ENCODE measurements at regions not wholly inside any gene's neighbourhood (a gene's known extent, or its start where the extent isn't known, plus 50 kb on each side); places are given as distances from the start of the nearest gene placed in this dataset.

DNA sequence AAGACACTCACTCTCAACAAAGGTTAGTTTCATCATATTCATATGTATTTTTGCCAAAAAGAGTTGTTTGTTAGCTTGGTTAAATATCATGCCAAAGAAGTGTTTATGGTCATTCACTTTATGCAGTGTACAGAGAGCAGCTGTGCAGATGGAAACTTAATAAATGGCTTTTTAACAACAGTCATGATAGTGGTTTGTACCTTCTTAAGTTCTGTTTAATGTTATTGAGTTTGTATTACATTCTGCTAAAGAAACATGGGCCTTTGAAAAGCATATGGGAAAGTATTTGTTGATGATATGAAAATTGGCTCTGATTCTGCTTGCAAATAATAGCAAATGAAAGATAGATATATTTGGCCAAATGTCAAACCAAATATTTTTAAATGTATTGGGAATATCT, 607.3 kb downstream of the NCAM2 start:
- no peak for DNase-seq

DNA sequence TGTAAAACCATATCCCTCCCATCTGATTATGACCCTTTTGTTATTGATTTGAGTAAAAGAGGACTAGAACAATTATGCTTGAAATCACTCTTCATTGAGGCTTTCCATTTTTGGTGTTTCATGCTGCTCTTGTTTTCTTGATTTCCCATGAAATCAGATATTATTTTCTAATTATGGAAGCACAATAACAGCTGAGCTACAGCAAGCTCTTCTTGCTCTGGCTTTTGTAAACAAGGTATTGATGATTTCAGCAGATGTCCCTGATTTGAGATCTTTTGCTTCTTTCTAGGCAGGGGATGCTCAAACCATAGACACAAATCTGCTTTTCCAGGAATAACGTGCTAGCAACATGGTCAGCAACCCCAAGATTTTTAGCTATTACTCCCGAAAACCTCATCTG, 607.8 kb downstream of the NCAM2 start:
- DNase-seq = no peak

DNA sequence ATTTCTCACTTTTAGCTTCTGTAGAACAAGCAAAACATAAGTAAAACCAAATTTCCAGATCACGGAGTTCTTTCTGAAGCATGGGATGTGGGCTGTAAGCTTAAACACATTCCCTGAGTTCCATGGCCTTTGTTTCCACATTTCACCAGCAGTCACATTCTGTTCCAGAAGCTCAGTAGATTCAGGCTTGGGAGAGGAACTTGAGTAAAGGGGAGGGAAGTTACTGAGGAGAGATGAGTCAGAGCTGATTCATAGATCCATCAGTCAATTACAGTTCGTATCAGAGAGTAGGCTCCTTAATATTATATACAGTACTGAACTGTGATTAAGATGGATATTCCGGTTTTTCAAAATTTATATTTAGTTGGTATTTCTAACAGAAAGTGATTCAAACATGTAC, 614.3 kb downstream of the NCAM2 start:
- no peak for DNase-seq

DNA sequence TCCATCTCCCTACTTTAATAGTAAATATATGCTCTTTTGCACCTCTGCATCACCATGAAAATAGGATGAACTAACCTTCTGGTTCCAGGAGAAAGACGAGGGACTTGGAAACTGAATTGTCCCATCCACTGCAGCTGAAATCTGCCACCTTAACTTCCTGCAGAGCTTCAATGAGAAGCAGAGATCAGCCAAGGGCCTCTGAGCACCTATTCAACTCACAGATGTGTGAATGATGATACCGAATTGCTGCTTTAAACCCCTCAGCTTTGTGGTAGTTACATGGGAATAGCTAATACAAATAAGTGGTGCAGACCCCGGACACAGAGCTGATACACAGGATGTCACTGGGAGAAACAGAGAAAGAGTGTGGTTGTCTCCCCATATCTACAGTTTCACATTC, 616.8 kb downstream of the NCAM2 start:
- DNase-seq = no peak

DNA sequence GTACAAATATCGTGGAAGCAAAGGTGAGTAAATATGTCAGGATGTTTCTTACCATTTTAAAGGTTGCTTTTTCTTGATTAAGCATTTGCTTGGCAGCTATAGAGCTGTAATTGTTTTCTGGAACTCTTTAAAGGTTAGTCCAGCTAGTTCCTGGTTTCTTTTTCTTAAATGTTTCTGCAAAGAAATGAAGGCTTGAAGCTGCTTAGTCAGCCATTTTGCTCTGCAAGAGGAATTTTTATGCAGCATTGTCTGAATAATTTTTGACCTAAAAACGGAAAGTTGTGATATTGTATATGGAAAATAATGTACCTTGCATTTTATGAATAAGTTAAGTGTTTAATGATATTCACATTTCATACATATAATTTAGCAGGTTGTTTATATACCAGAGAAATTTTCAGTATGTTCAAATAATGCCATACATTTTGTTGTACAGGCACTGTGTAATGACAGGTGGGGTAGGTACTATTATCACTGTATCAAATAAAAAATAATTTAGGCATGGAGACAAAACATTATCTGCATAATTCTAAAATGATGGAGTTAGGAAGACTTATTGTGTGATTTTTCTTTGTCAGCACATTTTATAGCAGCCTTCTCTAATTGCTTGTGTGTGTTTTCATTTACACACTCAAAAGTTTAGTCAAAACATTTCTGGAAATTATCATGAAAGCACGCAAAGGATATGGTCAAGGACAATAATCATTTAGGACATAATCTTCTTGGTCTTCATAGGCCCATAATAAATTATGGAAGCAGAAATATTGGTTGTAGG, 624.4 kb downstream of the NCAM2 start:
- DNase-seq = no peak

DNA sequence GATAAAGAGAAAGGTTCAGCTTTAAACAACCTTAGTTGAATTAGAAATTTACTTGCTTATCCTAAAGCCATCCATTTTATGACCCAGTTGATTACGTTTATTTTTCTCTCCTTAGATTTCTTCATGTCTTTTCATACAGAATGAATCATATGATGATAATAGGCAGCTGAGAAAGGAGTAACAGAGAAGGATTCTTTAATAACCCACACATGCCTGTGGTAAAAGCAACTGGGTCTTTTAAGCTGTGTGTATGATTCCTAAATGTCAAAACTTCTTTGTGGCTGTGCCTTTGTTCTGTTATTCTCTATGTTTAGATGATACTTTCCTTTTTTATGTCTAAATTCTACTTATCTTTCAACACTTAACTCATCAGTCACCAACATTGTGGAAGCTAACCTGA, 626.5 kb downstream of the NCAM2 start:
- no peak for DNase-seq

DNA sequence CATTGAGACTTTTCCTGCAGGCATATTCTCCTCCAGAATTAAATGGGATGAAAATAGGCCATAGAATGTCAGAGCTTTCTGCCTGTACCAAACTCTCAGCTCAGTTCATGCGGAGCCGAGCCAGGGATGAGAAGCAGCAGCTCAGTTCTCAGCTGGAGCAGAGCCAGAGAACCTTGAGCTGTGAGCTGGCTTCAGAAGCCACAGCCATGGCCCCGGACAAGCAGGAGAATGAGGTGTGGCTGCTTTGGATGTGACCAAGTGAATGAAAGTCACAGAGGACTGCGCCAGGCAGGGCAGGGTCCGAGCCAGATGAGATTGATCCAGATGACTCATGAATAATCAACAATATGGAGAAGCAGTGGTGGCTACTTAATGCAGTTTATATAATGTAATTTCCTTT, 633.8 kb downstream of the NCAM2 start:
- DNase-seq = no peak

DNA sequence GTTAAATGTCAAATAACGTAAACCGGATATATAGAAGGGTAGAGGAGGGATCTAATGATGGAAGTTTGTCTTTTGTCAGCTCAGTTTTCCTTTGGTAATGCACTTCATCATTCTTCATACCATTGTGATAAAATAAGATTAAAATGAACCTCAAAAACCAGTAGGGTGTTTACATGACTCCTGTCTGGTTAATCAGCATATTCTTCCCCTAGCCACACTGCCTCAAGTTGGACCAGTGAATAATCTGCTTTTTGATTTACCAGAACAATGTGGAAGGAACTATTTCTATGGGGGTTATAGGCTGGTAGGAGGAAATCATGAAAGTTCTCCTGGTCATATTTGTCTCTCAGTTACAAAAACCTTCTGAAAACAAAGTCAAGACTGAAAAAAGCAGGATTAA, 634.7 kb downstream of the NCAM2 start:
- DNase-seq = no peak

DNA sequence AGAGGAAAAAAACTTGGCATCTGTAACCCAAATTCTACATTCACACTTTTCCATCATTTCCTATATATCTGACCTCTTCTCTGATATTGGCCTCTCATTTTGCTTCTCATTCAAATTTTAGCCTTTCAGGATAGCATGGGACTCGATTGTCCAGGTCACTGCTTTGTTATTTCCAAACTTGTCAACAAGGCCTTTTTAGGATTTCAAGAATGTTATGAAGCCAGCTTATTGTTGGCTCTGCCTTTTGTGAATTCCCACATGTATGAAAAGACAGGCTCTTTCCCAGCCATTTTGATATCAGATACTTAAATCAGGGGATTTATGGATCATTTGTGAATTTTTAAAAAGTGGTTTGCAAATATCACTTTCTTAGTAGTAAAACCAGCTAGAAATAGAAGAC, 663.5 kb downstream of the NCAM2 start:
- no peak for DNase-seq

DNA sequence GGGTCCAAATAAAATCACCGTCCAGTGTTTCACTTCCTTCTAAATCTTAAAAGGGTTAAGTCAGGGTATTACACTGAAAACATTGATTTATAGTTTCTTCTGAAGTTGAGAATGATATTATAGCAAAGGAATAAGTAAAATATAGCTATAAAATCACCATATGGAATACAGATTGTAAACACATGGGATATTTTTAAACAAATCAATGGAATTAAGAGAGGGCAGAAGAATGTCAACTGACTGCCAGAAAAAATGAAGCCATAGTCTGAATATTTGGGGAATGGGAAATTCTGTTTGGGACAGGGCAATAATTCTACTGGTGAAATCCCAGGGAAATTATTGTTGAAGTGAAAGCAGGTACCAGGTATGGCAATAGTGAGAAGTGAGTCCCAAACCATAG, 664.6 kb downstream of the NCAM2 start:
- DNase-seq = no peak

DNA sequence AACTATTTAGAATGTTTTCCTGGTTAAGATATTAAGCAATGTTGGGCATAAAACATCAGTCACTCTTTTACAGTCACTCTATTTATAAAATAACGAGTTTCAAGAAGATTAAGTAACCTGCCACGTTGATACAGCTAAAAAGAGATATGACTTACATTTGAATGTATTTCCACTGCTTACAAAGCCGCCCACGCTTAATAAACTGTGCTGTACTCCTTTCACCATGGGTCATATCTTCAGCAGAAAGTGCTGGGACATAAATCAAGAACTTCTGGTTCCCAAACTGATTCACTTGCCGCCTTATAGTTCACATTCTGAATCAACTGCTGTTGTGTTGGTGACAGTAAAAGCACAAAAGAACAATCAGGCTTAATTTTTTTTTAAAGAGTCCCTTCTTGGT, 666.7 kb downstream of the NCAM2 start:
- no peak for DNase-seq

DNA sequence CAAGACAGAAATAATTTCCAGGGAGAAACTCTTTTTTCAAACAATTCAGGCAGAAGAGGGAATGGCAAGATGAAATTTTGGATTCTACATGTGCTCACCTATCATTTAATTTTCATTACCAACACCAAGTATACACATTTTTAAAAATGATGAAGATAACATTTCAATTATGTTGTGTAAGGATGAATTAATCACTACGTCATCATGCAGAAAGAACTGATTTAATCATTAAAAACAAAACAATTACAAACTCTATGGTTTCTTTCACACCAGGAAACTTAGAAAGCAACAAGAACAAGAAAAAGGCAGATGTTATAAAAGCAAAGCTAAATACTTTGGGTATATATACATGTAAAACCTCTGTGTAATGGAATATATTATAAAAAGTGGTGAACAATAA, 668.5 kb downstream of the NCAM2 start:
- no peak for DNase-seq

DNA sequence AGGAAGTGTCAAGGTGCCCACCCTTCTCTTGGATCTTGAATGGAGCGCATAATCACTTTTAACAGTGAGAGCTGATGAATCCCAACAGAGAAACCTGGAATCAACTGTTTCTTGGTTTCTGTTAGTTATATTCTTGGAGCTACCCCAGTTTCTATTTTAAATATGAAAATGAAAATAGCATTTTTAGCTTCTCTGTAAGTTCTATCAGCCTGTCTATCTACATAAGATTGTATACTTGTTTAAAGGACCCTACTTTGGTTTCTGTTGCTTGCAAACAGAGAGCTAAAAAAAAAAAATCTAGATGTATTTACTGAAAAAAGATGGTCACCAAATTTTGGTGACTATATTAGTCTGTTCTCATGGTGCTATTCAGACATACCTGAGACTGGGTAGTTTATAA, 670.0 kb downstream of the NCAM2 start:
- DNase-seq = no peak

DNA sequence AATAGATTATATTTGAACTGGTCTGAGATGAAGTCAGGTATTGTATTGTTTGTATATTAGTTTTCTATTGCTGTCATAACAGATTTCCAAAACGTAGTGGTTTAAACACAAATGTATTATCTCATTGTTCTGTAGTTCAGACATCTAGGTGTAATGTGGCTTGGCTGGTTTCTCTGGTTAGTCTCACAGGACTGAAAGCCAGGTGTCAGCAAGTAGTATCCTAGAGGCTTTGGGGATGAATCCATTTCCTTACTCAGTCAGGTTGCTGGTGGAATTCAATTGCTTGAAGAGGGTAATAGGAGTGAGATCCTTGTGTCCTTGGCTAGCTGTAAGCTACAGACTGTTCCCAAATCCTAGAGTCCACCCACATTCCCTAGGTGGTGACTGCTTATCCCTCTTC, 675.8 kb downstream of the NCAM2 start:
- no peak for DNase-seq

DNA sequence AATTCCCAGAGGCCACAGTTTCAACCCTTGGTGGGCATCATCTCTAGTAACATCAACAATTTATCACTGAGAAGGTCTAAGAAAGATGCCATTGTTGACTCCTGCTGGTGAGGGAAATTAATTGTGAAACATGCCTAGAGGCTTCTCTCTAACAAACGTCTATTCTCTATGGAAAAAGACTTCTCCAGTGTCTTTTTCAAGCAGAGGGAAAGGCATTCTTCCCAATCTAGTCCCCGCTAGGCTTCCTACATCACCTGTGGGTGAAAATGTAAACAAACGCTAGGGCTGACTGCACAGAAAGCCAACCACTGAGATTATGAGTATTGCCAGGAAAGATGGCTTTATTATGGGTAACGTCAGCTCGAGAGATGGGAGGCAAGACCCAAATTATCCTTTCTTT, 677.4 kb downstream of the NCAM2 start:
- no peak for DNase-seq

DNA sequence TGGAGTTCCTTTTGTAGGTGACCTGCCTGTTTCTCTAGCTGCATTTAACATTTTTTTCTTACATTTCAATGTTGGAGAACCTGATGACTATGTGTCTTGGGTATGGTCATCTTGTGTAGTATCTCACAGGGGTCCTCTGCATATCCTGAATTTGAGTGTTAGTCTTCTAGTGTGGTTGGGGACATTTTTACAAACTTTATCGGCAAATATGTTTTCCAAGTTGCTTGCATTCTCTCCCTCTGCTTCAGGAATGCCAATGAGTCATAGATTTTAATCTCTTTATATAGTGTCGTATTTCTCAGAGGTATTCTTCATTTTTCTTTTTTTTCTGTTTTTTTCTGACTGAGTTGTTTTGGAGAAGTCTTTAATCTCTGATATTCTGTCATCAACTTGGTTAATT, 684.0 kb downstream of the NCAM2 start:
- DNase-seq = no peak

DNA sequence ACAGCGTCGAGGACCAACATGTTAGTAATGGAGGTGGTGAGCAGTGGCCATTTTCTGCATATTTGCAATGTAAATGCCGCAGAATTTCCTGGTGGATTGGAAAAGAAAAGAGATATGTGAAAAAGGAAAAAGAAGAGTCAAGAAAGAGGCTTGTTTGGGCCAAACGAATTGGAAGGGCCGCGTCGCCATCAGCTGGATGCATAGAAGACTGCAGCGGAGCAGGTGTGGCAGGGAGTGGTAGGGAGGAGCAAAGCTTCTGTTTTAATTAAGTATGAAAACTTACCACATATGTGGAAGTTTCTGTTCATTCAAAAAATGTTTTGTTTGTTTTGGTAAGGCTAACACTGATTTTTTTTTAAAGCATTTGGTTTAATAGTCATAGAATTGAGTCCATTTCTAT, 690.7 kb downstream of the NCAM2 start:
- DNase-seq = peak; percentile 1

DNA sequence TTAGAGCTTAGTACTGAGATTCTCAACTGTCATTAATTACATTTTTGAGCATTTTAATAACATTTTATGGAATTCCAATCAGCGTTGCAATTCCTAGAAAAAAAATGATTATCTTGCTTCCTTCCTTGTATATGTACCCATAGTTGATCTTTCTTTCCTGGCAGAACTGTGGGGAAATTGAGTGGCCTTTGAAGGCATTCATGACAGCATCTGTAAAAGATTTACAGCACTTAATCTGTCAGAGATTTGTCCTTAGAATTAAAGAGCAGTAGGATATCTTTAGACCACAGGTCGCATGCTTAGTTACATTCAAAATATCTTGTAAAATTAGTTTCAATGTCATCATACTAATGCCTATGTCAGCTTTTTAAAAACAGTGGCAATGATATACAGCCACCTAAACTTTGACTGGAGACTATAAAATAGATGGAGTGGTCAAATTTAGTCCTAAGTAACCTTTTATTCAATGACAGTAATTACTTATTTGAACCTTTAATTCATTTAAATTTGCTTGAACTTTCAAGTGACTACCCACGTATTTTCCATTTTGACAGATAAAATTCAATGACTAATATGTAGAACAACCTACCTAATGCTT, 692.0 kb downstream of the NCAM2 start:
- DNase-seq = no peak

DNA sequence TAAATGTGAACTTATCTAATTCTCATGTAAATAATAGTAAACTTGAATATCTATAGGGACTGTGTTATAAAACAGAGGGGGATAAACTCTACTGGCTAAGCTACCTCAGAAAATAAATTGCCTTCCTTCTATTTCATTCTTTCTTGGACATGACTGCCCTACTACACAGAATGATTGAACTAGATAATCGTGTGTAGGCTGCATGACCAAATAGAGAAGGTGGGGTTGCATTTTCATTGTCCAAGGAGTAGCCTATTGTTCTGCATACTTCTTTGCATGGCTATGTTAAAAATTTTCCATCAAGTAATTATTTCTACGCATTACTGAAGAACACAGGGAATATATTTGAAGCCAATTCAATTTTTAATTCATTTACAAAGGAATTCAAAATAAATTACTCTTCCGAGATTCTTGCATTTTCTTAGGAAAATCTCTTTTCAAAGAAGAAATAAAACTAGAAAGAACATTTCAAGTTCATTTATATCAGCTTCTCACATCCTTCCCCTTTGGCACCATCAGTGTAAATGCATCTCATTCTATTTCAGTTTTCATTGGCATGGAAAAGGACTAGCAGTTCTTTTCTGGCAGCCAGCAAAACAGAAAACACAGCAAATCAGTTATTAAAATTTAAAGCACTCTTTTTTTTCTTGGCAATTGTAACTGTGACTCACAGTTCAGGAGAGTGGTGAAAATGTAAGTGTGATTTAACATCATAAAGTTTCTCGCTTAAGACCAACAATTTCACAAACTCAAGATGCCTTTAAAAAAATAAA, 714.7 kb downstream of the NCAM2 start:
- no peak for DNase-seq

DNA sequence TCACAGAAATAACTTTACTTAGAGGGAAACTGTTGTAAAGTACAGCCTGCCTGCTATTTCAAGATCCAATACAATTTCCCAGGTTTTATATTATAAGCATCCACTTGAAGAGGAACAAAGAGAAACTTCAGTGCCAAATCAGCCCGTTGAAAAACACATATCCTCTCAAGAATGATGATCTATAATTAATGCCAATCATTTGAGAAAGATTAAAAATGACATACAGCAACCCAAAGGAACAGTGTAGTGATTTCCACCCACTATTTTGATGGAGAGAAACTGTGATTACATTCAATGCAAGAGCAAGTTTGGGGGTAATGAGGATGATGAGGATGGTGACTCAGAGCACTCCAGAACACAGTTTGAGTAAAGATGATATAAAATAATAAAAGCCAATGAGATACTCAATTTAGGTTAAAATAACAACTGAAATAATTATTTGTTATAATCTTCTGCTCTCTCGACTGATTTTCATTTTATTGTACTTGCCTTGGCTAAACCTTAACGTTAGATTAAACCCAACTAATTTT, 715.5 kb downstream of the NCAM2 start:
- DNase-seq = no peak

DNA sequence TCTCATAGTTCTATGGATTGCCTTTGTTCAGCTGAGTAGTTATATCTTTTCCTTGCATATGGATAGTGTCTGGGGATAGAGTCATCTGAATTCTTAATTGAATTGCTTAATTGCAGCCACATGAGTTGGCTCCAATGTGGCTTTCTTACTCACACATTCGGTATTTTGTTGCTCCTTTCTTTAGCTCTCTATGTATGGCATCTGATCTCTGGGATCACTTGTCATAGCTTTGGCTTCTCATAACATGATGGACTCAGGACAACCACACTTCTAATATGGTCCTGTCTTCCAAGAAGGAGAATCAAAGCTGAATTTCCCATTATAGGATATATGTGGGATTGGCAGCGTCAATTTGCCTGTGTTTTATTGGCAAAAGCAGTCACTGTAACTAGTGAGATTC, 716.2 kb downstream of the NCAM2 start:
- no peak for DNase-seq

DNA sequence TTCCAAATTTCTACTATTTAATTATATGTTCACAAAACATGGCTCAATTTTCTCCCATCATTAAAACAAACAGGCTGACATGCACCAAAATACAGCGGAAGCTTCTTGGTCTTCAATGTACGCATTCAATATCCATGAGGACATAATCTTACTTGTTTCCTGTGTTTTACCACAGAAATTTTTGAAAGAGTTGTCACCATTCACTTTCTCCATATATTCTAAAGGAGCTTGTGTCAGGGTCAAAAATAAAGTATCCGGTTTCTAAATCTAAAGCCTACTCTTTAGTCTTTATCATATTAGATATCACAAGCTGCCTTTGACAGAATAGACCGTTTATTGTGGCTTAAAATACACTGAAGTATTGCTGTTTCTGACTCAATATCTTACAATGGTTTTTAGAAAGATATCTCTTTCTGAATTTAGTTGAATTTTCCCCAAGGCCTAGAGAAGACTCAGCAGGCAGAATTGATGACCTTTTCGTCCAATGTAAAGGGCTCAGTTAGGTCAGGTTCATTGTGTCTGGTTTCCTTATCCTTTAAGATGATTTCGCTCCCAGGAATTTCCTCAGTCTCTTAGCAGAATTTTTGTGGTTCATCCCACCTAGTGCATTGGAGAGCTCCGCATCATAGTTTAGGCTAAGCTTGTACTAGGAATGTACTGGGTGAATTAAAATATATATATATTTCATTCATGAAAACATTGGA, 717.2 kb downstream of the NCAM2 start:
- no peak for DNase-seq

DNA sequence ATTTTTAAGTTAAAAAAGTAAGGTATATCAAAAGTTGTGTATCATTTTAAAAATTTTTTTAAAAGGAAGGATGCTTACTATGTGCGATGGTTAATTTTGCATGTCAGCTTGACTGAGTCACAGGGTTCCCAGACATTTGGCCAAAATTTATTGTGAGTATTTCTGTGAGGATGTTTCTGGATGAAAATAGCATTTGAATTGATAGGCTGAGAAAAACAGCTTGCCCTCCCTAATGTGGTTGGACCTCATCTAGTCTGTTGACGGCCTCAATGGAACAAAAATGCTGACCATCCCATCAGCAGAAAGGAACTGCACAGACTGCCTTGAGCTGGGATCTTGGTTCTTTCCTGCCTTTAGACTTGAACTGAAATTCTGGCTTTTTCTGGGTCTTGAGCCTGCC, 724.5 kb downstream of the NCAM2 start:
- DNase-seq = no peak

Measured in NCI-H1092 treated with DMSO at 0.1 percent for 48 hours (cell line).